WI38 (cell line): ENCODE measurements at regions not wholly inside any gene's neighbourhood (a gene's known extent, or its start where the extent isn't known, plus 50 kb on each side); places are given as distances from the start of the nearest gene placed in this dataset.

Source experiments
- H3K4me3 ChIP-seq: 2 replicates; pipeline ENCODE4 v1.5.1; 2011; ENCODE audit warnings: low read depth, mild to moderate bottlenecking, control low read depth, low read length
- CTCF ChIP-seq: IDR thresholded peaks from 2 replicates; pipeline ENCODE4 v1.5.1; 2012; ENCODE audit warnings: low read depth, mild to moderate bottlenecking, control low read depth, low read length

GRCh38 chr11:33598426-33599069 lies 102.1 kb downstream of the C11orf91 start:
- no peak overlapping the region for H3K4me3 ChIP-seq
- no peak for TF ChIP-seq CTCF

- H3K4me3 ChIP-seq, result no peak overlapping the region
- TF ChIP-seq CTCF, result no peak
These were observed 106.4 kb downstream of the C11orf91 start for GRCh38 chr11:33594188-33594587.

GRCh38 chr11:33590441-33590840 lies 110.2 kb downstream of the C11orf91 start:
- TF ChIP-seq CTCF, result no peak
- H3K4me3 ChIP-seq, result no peak overlapping the region

- no peak overlapping the region for H3K4me3 ChIP-seq
- TF ChIP-seq CTCF, result no peak
These were observed 112.6 kb downstream of the C11orf91 start for GRCh38 chr11:33588056-33588455.

- H3K4me3 ChIP-seq, result no peak overlapping the region
- no peak for TF ChIP-seq CTCF
These were observed 114.9 kb downstream of the C11orf91 start for GRCh38 chr11:33585586-33586209.

- H3K4me3 ChIP-seq, result no peak overlapping the region
These were observed 117.8 kb downstream of the C11orf91 start for GRCh38 chr11:33582636-33583325.

More at GRCh38 chr11:33582636-33583325, 117.8 kb downstream of the C11orf91 start:
- no peak for TF ChIP-seq CTCF
